Aorta (tissue), 5 donors: ENCODE measurements at regions not wholly inside any gene's neighbourhood (a gene's known extent, or its start where the extent isn't known, plus 50 kb on each side); places are given as distances from the start of the nearest gene placed in this dataset.
"Not testable (repeated sequence)": the region's sequence is repeated elsewhere in the genome, so short reads cannot be mapped to it uniquely, and the experiment has no call there.

Experiments used
- ATAC-seq: fragments of 200-7000 bp; cut with Tn5 transposase; one replicate; pipeline ENCODE4 v1.9.1; 2022; ENCODE audit warnings: moderate library complexity; ENCODE audit not compliant: low FRiP score
- DNase-seq, 2 donors: peaks; one replicate each; pipeline ENCODE4 v3.0.0-alpha.2; 2020
- H3K27ac ChIP-seq, 2 donors: one replicate each; pipeline ENCODE4 v1.5.1; 2013; ENCODE audit warnings: low read length in 2 of 2, mild to moderate bottlenecking in 2 of 2, moderate library complexity in 2 of 2, control low read depth in 1 of 2, inconsistent platforms in 1 of 2, low read depth in 1 of 2
- H3K27me3 ChIP-seq, 2 donors: one replicate each; pipeline ENCODE4 v1.6.1; 2013; ENCODE audit warnings: control low read depth in 1 of 2, low read length in 1 of 2, mild to moderate bottlenecking in 1 of 2, moderate library complexity in 1 of 2; ENCODE audit not compliant: insufficient read depth in 2 of 2, control insufficient read depth in 1 of 2
- H3K36me3 ChIP-seq, 2 donors: one replicate each; pipeline ENCODE4 v1.6.1; 2013; ENCODE audit warnings: control low read depth in 1 of 2, low read length in 1 of 2, mild to moderate bottlenecking in 1 of 2; ENCODE audit not compliant: insufficient read depth in 2 of 2, control insufficient read depth in 1 of 2
- H3K4me1 ChIP-seq, 2 donors: one replicate each; pipeline ENCODE4 v1.6.1; 2013; ENCODE audit warnings: low read length in 2 of 2, control low read depth in 1 of 2, mild to moderate bottlenecking in 1 of 2, moderate library complexity in 1 of 2; ENCODE audit not compliant: insufficient read depth in 2 of 2, control insufficient read depth in 1 of 2
- H3K4me3 ChIP-seq, 2 donors: one replicate each; pipeline ENCODE4 v1.5.1; 2013; ENCODE audit warnings: low read length in 2 of 2, control low read depth in 1 of 2, mild to moderate bottlenecking in 1 of 2
- H3K9me3 ChIP-seq: one replicate; pipeline ENCODE4 v1.6.1; 2013; ENCODE audit warnings: mild to moderate bottlenecking, low read length; ENCODE audit not compliant: control insufficient read depth
- WGBS, 2 donors: extraction: QIAGEN DNeasy Blood & Tissue Kit; methylation state at CpG; one replicate each; pipeline ENCODE4 v1.1.7; 2013; 5-methylcytosine and 5-hydroxymethylcytosine counted together
- intact Hi-C, 2 donors: fragments of 100-400 bp; cut with DNase I; formaldehyde crosslinking; loops; one replicate each; pipeline versions ENCODE4 v1.14.2 to v1.15.0; 2022
- donor health status: healthy with polysubstance abuse.
- donor health status: Bipolar disorder and iron deficiency.
- donor health status: DM: no; HTN: no; CAD: no.
- donor health status: DM: no; HTN: no; CAD: no.
- donor health status: DM: yes; HTN: yes; CAD: no.

GRCh38 chr10:37733822-37734221 lies 123.6 kb downstream of the ZNF248 start:
- H3K4me1 ChIP-seq, result no peaks in the 10 kb centered on the region
- no peak overlapping the region for H3K27ac ChIP-seq
- H3K4me3 ChIP-seq, result no peak overlapping the region
- intact Hi-C loops, result no loop called here
- DNase-seq (no peak), ATAC-seq (no peak)
- H3K27me3 ChIP-seq, result no peaks in the 10 kb centered on the region
- WGBS, 2 donors, result 87 to 91% methylated on average over 2 of the region's 2 CpGs
- no peaks in the 10 kb centered on the region for H3K9me3 ChIP-seq
- no peaks in the 10 kb centered on the region for H3K36me3 ChIP-seq

DNA sequence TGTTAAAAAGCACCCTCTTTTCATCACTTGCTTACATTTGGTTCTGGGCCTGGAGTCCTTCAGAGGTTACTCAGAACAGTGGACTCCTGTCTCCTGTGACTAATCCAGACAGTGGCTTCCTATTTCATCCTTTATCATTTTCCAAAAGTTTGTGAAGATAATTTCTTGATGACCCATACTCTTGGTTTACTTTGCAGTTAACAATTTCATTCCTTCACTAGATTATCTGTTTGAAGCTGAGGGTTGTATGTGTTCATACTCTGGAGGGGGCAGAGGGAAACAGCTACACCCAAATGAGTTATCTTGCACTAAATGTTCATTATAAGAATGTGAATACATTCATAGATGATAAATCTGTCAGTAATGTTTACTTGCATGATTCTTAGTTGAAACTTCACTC lies 124.7 kb downstream of the ZNF248 start:
- H3K27me3 ChIP-seq, result no peaks in the 10 kb centered on the region
- H3K9me3 ChIP-seq, result no peaks in the 10 kb centered on the region
- no peak overlapping the region for H3K27ac ChIP-seq
- no peak for ATAC-seq
- no peaks in the 10 kb centered on the region for H3K36me3 ChIP-seq
- no peaks in the 10 kb centered on the region for H3K4me1 ChIP-seq
- H3K4me3 ChIP-seq, result no peak overlapping the region
- no peak for DNase-seq
- intact Hi-C loops, result no loop called here

DNA sequence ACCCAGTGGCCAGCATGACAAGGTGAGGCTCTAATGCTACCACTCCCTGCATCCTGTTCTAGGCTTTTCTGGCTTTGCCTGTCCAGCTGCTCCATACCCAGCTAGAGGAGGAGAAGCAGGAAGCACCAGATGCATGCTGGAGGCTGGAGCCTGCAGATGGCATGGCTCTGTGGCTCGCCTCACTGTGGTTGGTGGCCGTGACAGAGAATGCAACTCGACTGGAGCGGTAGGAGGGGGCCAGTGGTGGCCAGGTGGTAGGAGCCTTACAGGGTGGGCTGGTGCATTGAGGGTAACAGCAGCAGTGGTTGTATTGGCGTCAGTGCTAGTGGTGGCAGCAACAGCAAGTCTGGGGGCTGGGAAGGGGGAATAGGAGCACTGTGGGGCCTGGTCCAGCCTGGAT lies 128.6 kb downstream of the ZNF248 start:
- Histone ChIP-seq H3K27ac (no peak overlapping the region), H3K9me3 (peaks cover 4% of the 10 kb centered on the region), H3K36me3 (no peaks in the 10 kb centered on the region), H3K4me3 (no peak overlapping the region), H3K4me1 (no peaks in the 10 kb centered on the region), H3K27me3 (no peaks in the 10 kb centered on the region)
- intact Hi-C loops, result no loop called here
- 71 to 79% methylated on average over 5 of the region's 5 CpGs for WGBS, 2 donors
- DNase-seq (no peak), ATAC-seq (peak; percentile 48)

DNA sequence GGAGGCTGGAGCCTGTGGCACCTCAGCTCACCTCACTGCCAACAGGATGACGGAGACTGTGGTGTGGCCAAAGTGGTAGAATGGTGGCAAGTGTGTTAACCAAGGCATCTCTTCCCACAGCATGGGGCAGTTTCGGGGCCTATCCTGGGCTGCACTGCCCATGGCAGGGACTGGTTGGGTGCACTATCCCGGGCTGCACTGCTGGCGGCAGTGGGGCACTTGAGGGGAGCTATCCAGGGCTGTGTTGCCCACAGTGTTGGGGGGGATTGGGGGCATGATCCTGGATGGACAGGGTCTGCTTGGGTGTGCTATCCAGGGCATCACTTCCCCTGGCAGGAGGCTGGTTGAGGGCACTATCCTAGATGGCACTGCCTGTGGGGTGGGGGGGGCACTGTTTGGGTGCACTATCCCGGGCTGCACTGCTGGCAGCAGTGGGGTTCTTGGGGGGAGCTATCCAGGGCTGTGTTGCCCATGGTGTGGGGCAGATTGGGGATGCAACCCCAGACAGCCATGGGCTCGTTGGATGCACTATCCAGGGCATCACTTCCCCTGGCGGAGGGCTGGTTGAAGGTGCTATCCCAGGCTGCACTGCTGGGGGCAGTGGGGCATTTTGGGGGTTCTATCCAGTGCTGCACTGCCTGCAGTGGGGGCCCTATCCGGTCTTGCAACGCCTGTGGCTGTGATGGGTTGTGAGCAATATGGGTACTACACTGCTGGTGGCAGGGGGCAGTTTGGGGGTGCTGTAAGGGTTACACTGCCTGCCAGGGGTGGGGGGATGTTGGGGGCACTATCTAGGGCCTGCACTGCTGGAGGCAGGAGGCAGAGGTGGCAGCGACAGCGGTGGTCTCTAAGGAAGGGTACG lies 129.7 kb downstream of the ZNF248 start:
- Histone ChIP-seq H3K36me3 (no peaks in the 10 kb centered on the region), H3K9me3 (peaks cover 4% of the 10 kb centered on the region), H3K27ac (no peak overlapping the region), H3K27me3 (no peaks in the 10 kb centered on the region), H3K4me1 (no peaks in the 10 kb centered on the region), H3K4me3 (no peak overlapping the region)
- intact Hi-C loops, result no loop called here
- DNase-seq (no peak), ATAC-seq (no peak)
- 83 to 87% methylated on average over 12 of the region's 12 CpGs for WGBS, 2 donors

GRCh38 chr10:37721100-37721499 lies 136.3 kb downstream of the ZNF248 start:
- Histone ChIP-seq H3K27me3 (no peaks in the 10 kb centered on the region), H3K4me1 (no peaks in the 10 kb centered on the region), H3K9me3 (peaks cover 2% of the 10 kb centered on the region), H3K36me3 (no peaks in the 10 kb centered on the region), H3K4me3 (no peak overlapping the region), H3K27ac (no peak overlapping the region)
- DNase-seq, result no peak
- 66 to 76% methylated on average over 3 of the region's 3 CpGs for WGBS, 2 donors
- intact Hi-C loops, result no loop called here
- ATAC-seq, result no peak

GRCh38 chr10:37718060-37718459 lies 139.3 kb downstream of the ZNF248 start:
- H3K9me3 ChIP-seq, H3K36me3 ChIP-seq, H3K4me1 ChIP-seq, H3K4me3 ChIP-seq, H3K27ac ChIP-seq, DNase-seq, H3K27me3 ChIP-seq, ATAC-seq, intact Hi-C loops: not testable (repeated sequence)
- WGBS, 2 donors, result 79 to 80% methylated on average over 6 of the region's 6 CpGs

GRCh38 chr10:37713642-37714041 lies 143.8 kb downstream of the ZNF248 start:
- no peak for DNase-seq
- Histone ChIP-seq H3K36me3 (no peaks in the 10 kb centered on the region), H3K4me1 (no peaks in the 10 kb centered on the region), H3K27ac (no peak overlapping the region), H3K4me3 (no peak overlapping the region), H3K9me3 (peaks cover 2% of the 10 kb centered on the region), H3K27me3 (no peaks in the 10 kb centered on the region)
- WGBS, 2 donors, result 53 to 56% methylated on average over 3 of the region's 3 CpGs
- ATAC-seq, result peak; percentile 8
- intact Hi-C loops, result no loop called here

GRCh38 chr10:37713132-37713501 lies 144.3 kb downstream of the ZNF248 start:
- ATAC-seq, result no peak
- Histone ChIP-seq H3K9me3 (peaks cover 2% of the 10 kb centered on the region), H3K4me3 (no peak overlapping the region), H3K4me1 (no peaks in the 10 kb centered on the region), H3K36me3 (no peaks in the 10 kb centered on the region), H3K27ac (no peak overlapping the region), H3K27me3 (no peaks in the 10 kb centered on the region)
- no peak for DNase-seq
- intact Hi-C loops, result no loop called here
- WGBS, 2 donors, result 62 to 68% methylated on average over 3 of the region's 3 CpGs

GRCh38 chr10:37712489-37713131 lies 144.8 kb downstream of the ZNF248 start:
- DNase-seq, result no peak
- H3K36me3 ChIP-seq, result no peaks in the 10 kb centered on the region
- intact Hi-C loops, result no loop called here
- no peak overlapping the region for H3K27ac ChIP-seq
- H3K9me3 ChIP-seq, result no peaks in the 10 kb centered on the region
- WGBS, 2 donors, result 61 to 75% methylated on average over 4 of the region's 4 CpGs
- peak; percentile 12 for ATAC-seq
- no peak overlapping the region for H3K4me3 ChIP-seq
- no peaks in the 10 kb centered on the region for H3K27me3 ChIP-seq
- H3K4me1 ChIP-seq, result no peaks in the 10 kb centered on the region
